ENCODE measurements at regions not wholly inside any gene's neighbourhood (a gene's known extent, or its start where the extent isn't known, plus 50 kb on each side); places are given as distances from the start of the nearest gene placed in this dataset.

- H2AFZ ChIP-seq (ENCODE audit: low read length), result no peak overlapping the region
- no peaks in the 10 kb centered on the region for H3K9me2 ChIP-seq (replicated peaks; ENCODE audit: low read length)
- H3K79me2 ChIP-seq (ENCODE audit: low read length), result no peaks in the 10 kb centered on the region
- TF ChIP-seq, protein P1, sequence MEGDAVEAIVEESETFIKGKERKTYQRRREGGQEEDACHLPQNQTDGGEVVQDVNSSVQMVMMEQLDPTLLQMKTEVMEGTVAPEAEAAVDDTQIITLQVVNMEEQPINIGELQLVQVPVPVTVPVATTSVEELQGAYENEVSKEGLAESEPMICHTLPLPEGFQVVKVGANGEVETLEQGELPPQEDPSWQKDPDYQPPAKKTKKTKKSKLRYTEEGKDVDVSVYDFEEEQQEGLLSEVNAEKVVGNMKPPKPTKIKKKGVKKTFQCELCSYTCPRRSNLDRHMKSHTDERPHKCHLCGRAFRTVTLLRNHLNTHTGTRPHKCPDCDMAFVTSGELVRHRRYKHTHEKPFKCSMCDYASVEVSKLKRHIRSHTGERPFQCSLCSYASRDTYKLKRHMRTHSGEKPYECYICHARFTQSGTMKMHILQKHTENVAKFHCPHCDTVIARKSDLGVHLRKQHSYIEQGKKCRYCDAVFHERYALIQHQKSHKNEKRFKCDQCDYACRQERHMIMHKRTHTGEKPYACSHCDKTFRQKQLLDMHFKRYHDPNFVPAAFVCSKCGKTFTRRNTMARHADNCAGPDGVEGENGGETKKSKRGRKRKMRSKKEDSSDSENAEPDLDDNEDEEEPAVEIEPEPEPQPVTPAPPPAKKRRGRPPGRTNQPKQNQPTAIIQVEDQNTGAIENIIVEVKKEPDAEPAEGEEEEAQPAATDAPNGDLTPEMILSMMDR (conservative IDR thresholded peaks at IDR 0.05; ENCODE audit: low read depth, low read length), result no peak
- TF ChIP-seq EZH2phosphoT487 (IDR thresholded peaks at IDR 0.05; ENCODE audit: borderline replicate concordance, low read length), result no peak
- TF ChIP-seq EZH2 (IDR thresholded peaks at IDR 0.05; ENCODE audit: low read length, unreplicated experiment), result no peak
- ChIA-PET POLR2A (ENCODE audit: unreplicated experiment) (no interaction called here), CTCF (no interaction called here)
- no peak overlapping the region for H3K4me3 ChIP-seq (ENCODE audit: low read length)
- H3K9ac ChIP-seq (ENCODE audit: low read length), result no peak overlapping the region
- no TSS peak for BruUV-seq (replicated peaks)
- H3K4me2 ChIP-seq (ENCODE audit: low read length), result no peak overlapping the region
- DNase-seq, result no peak
- no peaks in the 10 kb centered on the region for H3K4me1 ChIP-seq (ENCODE audit: insufficient read depth, low read length)
- H3K9me3 ChIP-seq (ENCODE audit: low read length), result 0 out of 2 replicates have a peak, but pooled peaks cover 9% of the 10 kb centered on the region
- no peaks in the 10 kb centered on the region for H4K20me1 ChIP-seq (ENCODE audit: low read length)
- H3K27me3 ChIP-seq (ENCODE audit: low read length), result no peaks in the 10 kb centered on the region
- no peaks in the 10 kb centered on the region for H3F3A ChIP-seq (ENCODE audit: low read length, unreplicated experiment)
- intact Hi-C loops (cut with micrococcal nuclease), result no loop called here
- no peaks in the 10 kb centered on the region for H3K36me3 ChIP-seq (ENCODE audit: low read depth, low read length)
- ATAC-seq, result no peak
- no peak overlapping the region for H3K27ac ChIP-seq (ENCODE audit: low read length)
Measured at GRCh38 chr7:69036301-69036700, 562.0 kb upstream of the AUTS2 start.

- H3K27me3 ChIP-seq (ENCODE audit: low read length), result no peaks in the 10 kb centered on the region
- BruUV-seq (replicated peaks), result no TSS peak
- H3K9me3 ChIP-seq (ENCODE audit: low read length), result 0 out of 2 replicates have a peak, but pooled peaks cover 3% of the 10 kb centered on the region
- H2AFZ ChIP-seq (ENCODE audit: low read length), result no peak overlapping the region
- no peak overlapping the region for H3K27ac ChIP-seq (ENCODE audit: low read length)
- no peaks in the 10 kb centered on the region for H3K36me3 ChIP-seq (ENCODE audit: low read depth, low read length)
- ChIA-PET CTCF (no interaction called here), POLR2A (ENCODE audit: unreplicated experiment) (no interaction called here)
- no peak overlapping the region for H3K4me3 ChIP-seq (ENCODE audit: low read length)
- H3K4me1 ChIP-seq (ENCODE audit: insufficient read depth, low read length), result no peaks in the 10 kb centered on the region
- H3K9me2 ChIP-seq (replicated peaks; ENCODE audit: low read length), result no peaks in the 10 kb centered on the region
- H4K20me1 ChIP-seq (ENCODE audit: low read length), result no peaks in the 10 kb centered on the region
- H3K9ac ChIP-seq (ENCODE audit: low read length), result no peak overlapping the region
- DNase-seq (no peak), ATAC-seq (no peak)
- H3K79me2 ChIP-seq (ENCODE audit: low read length), result no peaks in the 10 kb centered on the region
- H3K4me2 ChIP-seq (ENCODE audit: low read length), result no peak overlapping the region
- no peaks in the 10 kb centered on the region for H3F3A ChIP-seq (ENCODE audit: low read length, unreplicated experiment)
- intact Hi-C loops (cut with micrococcal nuclease), result no loop called here
- no peak for TF ChIP-seq EZH2phosphoT487 (IDR thresholded peaks at IDR 0.05; ENCODE audit: borderline replicate concordance, low read length)
Measured at GRCh38 chr7:69038915-69039314, 559.4 kb upstream of the AUTS2 start.

DNA sequence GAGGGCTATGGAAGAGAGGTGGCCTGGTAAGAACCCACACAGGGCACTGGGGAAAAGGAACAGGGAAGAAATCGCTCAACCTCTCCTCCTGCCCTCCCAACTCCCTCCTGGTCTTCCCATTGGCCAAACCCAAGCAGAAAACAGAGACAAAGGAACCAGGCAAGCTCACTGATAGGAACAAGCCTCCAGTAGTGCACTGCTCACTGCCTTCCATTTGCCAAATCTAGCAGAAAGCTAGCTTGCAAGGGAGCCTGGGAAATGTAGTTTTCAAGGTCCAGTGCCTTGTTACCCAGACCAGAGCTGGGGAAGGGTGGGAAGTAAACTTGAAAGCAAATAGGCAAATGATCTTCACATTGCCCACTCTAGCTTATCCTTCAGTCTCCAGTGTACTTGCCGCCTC, 556.1 kb upstream of the AUTS2 start:
- Histone ChIP-seq H3K36me3 (ENCODE audit: low read depth, low read length) (no peaks in the 10 kb centered on the region), H3K27me3 (ENCODE audit: low read length) (no peaks in the 10 kb centered on the region), H3K27ac (ENCODE audit: low read length) (no peak overlapping the region), H3K9ac (ENCODE audit: low read length) (no peak overlapping the region), H4K20me1 (ENCODE audit: low read length) (no peaks in the 10 kb centered on the region), H3K4me1 (ENCODE audit: insufficient read depth, low read length) (no peaks in the 10 kb centered on the region), H3K4me2 (ENCODE audit: low read length) (no peak overlapping the region), H3F3A (ENCODE audit: low read length, unreplicated experiment) (no peaks in the 10 kb centered on the region), H3K9me2 (replicated peaks; ENCODE audit: low read length) (no peaks in the 10 kb centered on the region), H3K4me3 (ENCODE audit: low read length) (no peak overlapping the region), H2AFZ (ENCODE audit: low read length) (no peak overlapping the region), H3K9me3 (ENCODE audit: low read length) (peaks cover 13% of the 10 kb centered on the region; the same call in 1 of the 2 replicates), H3K79me2 (ENCODE audit: low read length) (no peaks in the 10 kb centered on the region)
- TF ChIP-seq, protein P1 (conservative IDR thresholded peaks at IDR 0.05; ENCODE audit: low read depth, low read length), result no peak
- TF ChIP-seq EZH2 (IDR thresholded peaks at IDR 0.05; ENCODE audit: low read length, unreplicated experiment) (no peak), EZH2phosphoT487 (IDR thresholded peaks at IDR 0.05; ENCODE audit: borderline replicate concordance, low read length) (no peak)
- DNase-seq (no peak), ATAC-seq (no peak)
- intact Hi-C loops (cut with micrococcal nuclease), result no loop called here
- POLR2A ChIA-PET (ENCODE audit: unreplicated experiment), result no interaction called here
- no TSS peak for BruUV-seq (replicated peaks)
- CTCF ChIA-PET, result no interaction called here
